Stimulated activated memory B cell treated with anti-CD40 and anti-IgM and Interleukin-4, amounts not matched to agents 10 μg/mL and 1 μg/mL and 100 μg/mL, for 72 hours (primary cell): ENCODE measurements at regions not wholly inside any gene's neighbourhood (a gene's known extent, or its start where the extent isn't known, plus 50 kb on each side); places are given as distances from the start of the nearest gene placed in this dataset.

Experiments used
- ATAC-seq: fragments of 150-1000 bp; cut with Tn5 transposase; 2 replicates; pipeline ENCODE4 v1.10.0; 2021
- H3K27ac Mint-ChIP-seq: one replicate; pipeline ENCODE4 v1.8.0; 2022; ENCODE audit warnings: mild to moderate bottlenecking, mixed read lengths
- H3K27me3 Mint-ChIP-seq: one replicate; pipeline ENCODE4 v1.8.0; 2022; ENCODE audit warnings: mixed read lengths
- H3K36me3 Mint-ChIP-seq: one replicate; pipeline ENCODE4 v1.8.0; 2022; ENCODE audit warnings: mixed read lengths
- H3K4me1 Mint-ChIP-seq: one replicate; pipeline ENCODE4 v1.8.0; 2022; ENCODE audit warnings: mixed read lengths
- H3K4me3 Mint-ChIP-seq: one replicate; pipeline ENCODE4 v1.8.0; 2022; ENCODE audit warnings: mild to moderate bottlenecking, moderate library complexity, mixed read lengths
- H3K9me3 Mint-ChIP-seq: one replicate; pipeline ENCODE4 v1.8.0; 2022; ENCODE audit warnings: mixed read lengths

DNA sequence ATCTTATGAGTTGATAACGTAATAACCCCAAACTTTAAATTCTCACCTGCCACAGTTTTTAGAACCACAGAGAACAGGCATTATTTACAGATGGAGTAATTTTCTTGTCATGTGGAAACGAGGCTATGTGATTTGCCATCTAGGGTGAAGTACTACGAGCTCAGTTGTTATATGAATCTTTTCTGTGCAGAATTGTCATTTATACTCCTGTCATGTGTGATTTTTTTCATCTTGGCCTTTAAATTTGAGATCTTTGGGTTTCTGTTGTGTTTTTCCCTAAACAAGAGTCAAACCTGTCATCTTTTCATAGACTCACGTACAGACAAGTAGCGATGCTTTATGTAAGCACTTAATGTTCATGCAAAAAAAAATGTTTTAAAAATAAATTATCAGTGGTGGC is 153.7 kb upstream of the TAC1 start:
- Mint-ChIP-seq H3K27ac (no peak overlapping the region), H3K4me1 (no peaks in the 10 kb centered on the region), H3K27me3 (no peaks in the 10 kb centered on the region), H3K4me3 (no peak overlapping the region), H3K9me3 (peaks cover 10% of the 10 kb centered on the region), H3K36me3 (no peaks in the 10 kb centered on the region)
- ATAC-seq = no peak

DNA sequence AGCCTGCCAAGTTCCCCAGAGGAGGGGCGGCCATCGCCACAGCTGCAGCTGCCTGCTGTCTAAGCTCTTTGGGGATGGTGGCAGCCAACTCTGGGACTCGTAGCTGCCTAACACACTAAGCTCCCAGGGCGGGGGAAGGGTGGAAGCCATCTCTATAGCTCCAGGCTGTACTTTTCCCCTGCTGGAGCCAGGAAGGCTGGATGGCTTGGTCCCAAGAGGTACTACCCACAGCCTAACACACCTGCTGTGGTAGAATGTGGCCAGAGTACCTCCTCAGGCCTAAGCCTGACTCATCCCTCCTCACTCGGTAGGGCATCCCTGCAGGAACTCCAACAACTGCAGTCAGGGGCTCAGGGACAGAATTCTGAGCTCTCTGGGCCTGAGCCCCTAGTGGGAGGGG is 151.7 kb upstream of the TAC1 start:
- ATAC-seq = no peak
- no peak overlapping the region for H3K4me3 Mint-ChIP-seq
- H3K36me3 Mint-ChIP-seq = no peaks in the 10 kb centered on the region
- no peak overlapping the region for H3K27ac Mint-ChIP-seq
- H3K9me3 Mint-ChIP-seq = peaks cover 13% of the 10 kb centered on the region
- H3K4me1 Mint-ChIP-seq = no peaks in the 10 kb centered on the region
- H3K27me3 Mint-ChIP-seq = no peaks in the 10 kb centered on the region

DNA sequence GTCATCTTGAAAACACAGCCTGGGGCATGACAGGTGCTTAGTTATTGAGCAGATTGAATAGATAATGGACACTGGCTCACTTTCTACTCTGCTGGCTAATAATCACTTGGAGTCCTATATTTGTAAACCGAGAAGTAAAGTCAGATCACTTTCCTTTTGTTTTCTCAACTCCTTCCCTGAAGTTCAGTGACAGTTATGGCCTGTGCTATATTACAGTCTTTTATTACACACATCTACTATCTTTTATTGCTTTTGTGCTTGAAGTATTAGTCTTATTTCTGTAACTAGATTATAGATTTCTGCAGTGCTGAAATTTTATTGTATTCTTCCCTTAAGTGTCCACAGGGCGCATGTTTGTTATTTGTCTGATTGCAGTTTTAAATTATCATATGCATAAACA is 136.4 kb upstream of the TAC1 start:
- Mint-ChIP-seq H3K4me3 (no peak overlapping the region), H3K4me1 (no peaks in the 10 kb centered on the region), H3K27me3 (no peaks in the 10 kb centered on the region), H3K36me3 (no peaks in the 10 kb centered on the region), H3K27ac (no peak overlapping the region), H3K9me3 (no peaks in the 10 kb centered on the region)
- ATAC-seq = no peak

DNA sequence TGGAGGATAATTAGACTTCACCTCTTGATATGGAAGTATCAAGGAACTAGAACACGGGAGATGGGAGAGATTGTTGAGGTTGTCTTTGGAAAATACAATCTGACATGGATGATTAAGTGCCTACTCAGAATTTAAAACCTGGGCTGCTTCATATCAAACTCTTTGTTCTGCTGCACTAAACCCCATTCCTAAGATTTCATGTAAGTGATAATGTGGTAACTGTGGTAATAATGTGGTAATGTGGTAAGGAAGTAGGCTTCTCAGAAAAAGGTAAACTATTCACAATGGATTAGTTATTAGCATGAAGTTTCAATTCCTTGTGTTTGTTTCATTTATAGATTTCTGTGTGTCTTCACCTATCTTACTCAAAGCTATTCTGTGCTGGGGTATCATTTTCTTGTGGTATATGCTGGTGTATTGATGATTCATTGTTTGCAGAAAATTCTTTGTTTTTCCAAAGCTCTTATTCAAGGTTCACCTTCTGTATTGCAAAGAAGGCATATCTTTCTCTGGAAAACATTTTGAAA is 129.9 kb upstream of the TAC1 start:
- H3K27me3 Mint-ChIP-seq = no peaks in the 10 kb centered on the region
- no peak overlapping the region for H3K4me3 Mint-ChIP-seq
- H3K4me1 Mint-ChIP-seq = no peaks in the 10 kb centered on the region
- no peaks in the 10 kb centered on the region for H3K9me3 Mint-ChIP-seq
- H3K36me3 Mint-ChIP-seq = no peaks in the 10 kb centered on the region
- ATAC-seq = no peak
- no peak overlapping the region for H3K27ac Mint-ChIP-seq

DNA sequence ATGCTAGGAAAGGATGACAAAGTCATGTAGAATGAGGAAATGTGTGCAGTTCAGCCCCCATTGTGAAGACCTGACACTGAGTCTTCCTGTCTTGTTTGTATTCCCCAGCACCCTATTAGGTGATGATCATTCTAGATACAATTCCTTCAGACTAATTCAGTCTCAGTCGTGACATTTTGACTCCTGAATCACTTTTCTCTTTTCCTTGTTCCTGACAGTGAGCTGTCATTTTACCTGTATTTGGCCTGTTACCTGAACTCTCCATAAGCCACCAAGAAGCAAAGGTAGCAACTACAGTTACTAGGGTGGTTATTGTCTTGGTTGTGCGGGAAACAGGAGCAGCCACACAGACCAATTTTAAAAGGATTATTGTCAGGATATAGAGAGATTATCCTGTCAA is 111.4 kb upstream of the TAC1 start:
- Mint-ChIP-seq H3K4me3 (no peak overlapping the region), H3K9me3 (peaks cover 9% of the 10 kb centered on the region)

DNA sequence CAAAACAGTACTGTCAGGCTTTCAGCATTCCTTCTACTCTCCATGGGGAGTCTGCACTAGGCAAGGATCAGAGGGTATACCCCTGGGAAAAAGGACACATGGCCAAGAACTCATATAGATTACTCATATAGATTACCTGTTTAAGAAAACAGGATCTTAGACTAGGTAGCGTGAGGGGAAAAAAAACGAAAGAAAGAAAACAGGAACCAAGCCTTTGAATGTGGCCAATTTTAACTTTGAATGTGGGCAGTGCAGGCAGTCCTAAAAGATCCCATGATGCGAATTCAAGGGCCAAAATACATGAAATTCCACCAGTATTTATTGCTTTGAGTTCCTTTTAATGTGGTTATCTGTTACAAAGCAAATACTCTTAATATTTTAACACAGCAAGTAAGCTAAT is 108.6 kb upstream of the TAC1 start:
- Mint-ChIP-seq H3K4me1 (peaks cover 8% of the 10 kb centered on the region), H3K9me3 (peaks cover 15% of the 10 kb centered on the region), H3K36me3 (no peaks in the 10 kb centered on the region), H3K27me3 (peaks cover 13% of the 10 kb centered on the region), H3K4me3 (no peak overlapping the region), H3K27ac (peak overlapping the region; percentile 81)
- ATAC-seq = peak; percentile 82

More for the DNA sequence above, 111.4 kb upstream of the TAC1 start:
- no peak for ATAC-seq
- Mint-ChIP-seq H3K27ac (no peak overlapping the region), H3K4me1 (peaks cover 8% of the 10 kb centered on the region), H3K36me3 (no peaks in the 10 kb centered on the region), H3K27me3 (peaks cover 6% of the 10 kb centered on the region)

DNA sequence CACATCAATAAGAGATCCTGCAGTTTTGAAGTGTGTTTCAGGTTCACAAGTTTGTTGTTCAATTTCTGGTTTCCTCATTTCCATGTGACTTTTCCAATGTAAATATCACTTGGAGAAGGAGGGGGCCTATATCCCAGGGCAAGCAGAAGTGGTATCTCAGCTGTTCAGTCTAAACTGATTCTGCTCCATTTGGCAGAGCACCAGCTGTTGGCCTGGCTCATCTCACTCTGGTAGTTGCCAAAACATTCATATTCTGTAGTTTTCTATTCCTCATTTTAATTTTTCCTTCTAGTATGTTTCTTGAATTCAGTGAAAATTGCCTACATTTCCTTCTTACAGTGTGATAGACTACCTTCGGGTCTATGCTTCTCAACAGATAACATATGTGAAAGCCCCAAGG is 101.8 kb upstream of the TAC1 start:
- Mint-ChIP-seq H3K27ac (no peak overlapping the region), H3K27me3 (peaks cover 11% of the 10 kb centered on the region), H3K9me3 (peaks cover 9% of the 10 kb centered on the region), H3K36me3 (no peaks in the 10 kb centered on the region), H3K4me3 (no peak overlapping the region), H3K4me1 (no peaks in the 10 kb centered on the region)
- ATAC-seq = no peak

DNA sequence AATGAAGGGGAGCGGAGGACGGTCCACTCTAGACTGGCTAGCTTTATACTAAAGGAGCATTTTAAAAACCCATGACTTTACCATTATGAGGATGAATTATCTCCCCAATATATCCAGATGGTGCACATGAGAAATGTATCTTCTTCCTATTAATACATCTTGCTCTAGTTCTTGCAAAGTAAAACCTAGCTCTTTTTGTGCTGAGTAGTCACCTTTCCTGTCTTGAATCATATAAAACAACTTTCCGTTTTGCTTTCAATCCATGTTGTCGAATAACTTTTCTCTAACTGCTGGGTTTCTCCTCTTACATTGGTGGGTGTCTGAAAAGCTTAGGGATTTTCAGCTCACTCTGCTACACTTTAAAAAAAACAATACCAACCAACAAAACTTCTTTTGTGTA is 96.3 kb upstream of the TAC1 start:
- Mint-ChIP-seq H3K9me3 (peaks cover 2% of the 10 kb centered on the region), H3K27me3 (no peaks in the 10 kb centered on the region), H3K27ac (no peak overlapping the region), H3K4me3 (no peak overlapping the region), H3K4me1 (no peaks in the 10 kb centered on the region), H3K36me3 (no peaks in the 10 kb centered on the region)
- no peak for ATAC-seq

DNA sequence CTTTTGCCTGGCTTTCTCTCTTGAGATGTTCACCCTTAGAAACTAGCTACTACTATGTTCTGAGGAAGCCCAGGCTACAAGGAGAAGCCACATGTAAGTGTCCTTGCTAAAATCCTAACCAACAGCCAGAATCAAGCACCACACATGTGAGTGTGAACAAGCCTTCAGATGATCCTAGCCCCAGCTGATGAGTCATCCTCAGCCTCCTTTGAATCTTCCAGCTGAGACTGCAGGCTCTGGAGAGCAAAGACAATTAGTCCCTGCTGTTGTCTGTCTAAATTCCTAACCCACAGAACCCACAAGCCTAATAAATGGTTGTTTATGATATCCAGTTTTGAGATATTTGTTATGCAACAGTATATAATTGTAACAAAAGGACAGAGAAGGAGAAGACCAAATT is 92.8 kb upstream of the TAC1 start:
- Mint-ChIP-seq H3K4me3 (no peak overlapping the region), H3K4me1 (no peaks in the 10 kb centered on the region), H3K27me3 (no peaks in the 10 kb centered on the region), H3K36me3 (no peaks in the 10 kb centered on the region), H3K9me3 (peaks cover 6% of the 10 kb centered on the region), H3K27ac (no peak overlapping the region)
- ATAC-seq = no peak

DNA sequence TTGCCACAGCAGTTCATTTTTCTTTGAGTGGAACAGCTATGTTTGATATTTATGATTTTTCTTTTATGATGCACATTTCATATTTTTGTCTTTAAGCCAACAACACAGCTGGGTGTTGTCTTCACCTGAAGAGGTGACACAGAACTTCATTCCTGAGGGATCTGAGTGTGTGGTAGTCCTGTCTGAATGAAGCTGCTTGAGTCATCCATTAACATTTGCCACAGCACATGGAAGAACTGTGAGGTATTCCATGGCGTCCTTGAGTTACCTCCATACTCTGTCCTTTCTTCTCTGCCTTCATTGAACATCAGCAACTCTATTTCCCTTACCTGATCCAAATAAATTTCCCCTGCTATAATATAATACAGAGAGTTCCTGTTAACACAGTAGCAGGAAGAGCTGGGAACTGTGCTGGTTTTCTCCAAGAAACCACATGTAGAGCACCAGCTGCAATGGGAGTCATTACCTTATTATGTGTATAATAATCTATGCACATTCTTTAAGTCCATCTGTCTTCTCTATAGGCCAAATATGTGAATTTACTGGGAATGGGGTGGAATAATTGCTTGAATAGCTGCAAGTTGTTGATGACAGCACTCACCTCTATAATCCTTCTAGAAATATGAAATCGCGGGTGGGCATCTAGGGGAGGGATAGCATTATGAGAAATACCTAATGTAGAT is 72.4 kb upstream of the TAC1 start:
- Mint-ChIP-seq H3K9me3 (no peaks in the 10 kb centered on the region), H3K27ac (no peak overlapping the region), H3K36me3 (no peaks in the 10 kb centered on the region), H3K4me3 (no peak overlapping the region), H3K4me1 (no peaks in the 10 kb centered on the region), H3K27me3 (no peaks in the 10 kb centered on the region)
- no peak for ATAC-seq

DNA sequence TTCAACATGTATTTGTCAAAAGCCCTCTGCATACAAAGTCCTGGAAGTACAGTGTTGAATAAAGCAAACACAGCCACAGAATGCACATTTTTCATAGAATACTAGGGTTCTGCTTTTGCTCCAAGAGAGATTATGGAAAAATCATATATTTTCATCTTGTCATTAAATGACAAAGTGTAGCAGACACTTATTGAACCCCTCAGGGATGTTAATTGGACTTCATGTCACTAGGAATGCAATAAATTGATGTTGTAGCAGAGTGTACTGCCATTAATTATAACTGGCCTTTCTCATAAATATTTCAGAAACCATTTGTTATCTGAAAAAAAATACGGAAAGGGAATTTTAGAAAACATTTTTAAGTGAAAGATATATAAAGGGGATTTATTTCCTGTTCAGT is 64.5 kb upstream of the TAC1 start:
- H3K27ac Mint-ChIP-seq = no peak overlapping the region
- no peaks in the 10 kb centered on the region for H3K36me3 Mint-ChIP-seq
- ATAC-seq = no peak
- no peaks in the 10 kb centered on the region for H3K27me3 Mint-ChIP-seq
- H3K9me3 Mint-ChIP-seq = peaks cover 3% of the 10 kb centered on the region
- H3K4me3 Mint-ChIP-seq = no peak overlapping the region
- no peaks in the 10 kb centered on the region for H3K4me1 Mint-ChIP-seq

DNA sequence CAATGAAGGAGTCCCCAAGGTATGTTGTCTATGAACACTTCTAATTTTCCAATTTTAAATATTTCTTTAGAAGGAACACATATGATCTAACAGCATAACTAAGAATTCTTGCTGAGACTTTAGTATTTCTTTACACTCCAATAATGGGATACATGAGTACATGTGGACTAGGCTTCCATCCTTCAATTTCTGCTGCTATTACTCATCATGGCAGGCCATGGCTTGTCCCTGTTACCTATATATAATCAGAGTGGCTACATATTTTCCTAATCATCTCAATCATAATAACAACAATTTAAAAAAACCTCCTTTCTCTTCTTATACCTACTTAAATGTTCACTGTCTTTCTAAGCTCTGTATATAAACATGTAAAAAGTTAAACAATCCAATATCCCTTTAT is 60.3 kb upstream of the TAC1 start:
- H3K27me3 Mint-ChIP-seq = no peaks in the 10 kb centered on the region
- no peaks in the 10 kb centered on the region for H3K36me3 Mint-ChIP-seq
- H3K4me1 Mint-ChIP-seq = no peaks in the 10 kb centered on the region
- no peaks in the 10 kb centered on the region for H3K9me3 Mint-ChIP-seq
- no peak overlapping the region for H3K27ac Mint-ChIP-seq
- no peak for ATAC-seq
- no peak overlapping the region for H3K4me3 Mint-ChIP-seq

DNA sequence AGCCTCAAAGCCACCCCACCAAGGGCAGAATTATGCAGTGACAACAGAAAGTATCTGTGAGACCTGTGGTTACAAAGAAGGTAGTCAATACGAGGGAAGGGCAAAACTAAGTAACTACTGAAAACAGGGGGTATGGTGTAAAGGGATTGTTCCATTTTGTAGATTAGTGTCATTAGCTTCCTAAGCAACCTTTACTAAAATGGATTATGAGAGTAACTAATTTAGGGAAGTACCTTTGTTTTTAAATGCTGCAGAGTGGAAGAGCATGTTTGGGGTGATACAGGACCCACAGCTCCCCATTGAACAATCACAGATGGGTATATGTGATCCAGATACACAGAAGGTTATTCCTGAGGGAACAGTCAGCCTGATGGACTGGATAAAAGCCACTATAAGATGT is 51.3 kb upstream of the TAC1 start:
- Mint-ChIP-seq H3K27me3 (no peaks in the 10 kb centered on the region), H3K9me3 (peaks cover 2% of the 10 kb centered on the region), H3K27ac (no peak overlapping the region), H3K4me3 (no peak overlapping the region), H3K36me3 (no peaks in the 10 kb centered on the region), H3K4me1 (no peaks in the 10 kb centered on the region)
- no peak for ATAC-seq
